ENCODE measurements at regions not wholly inside any gene's neighbourhood (a gene's known extent, or its start where the extent isn't known, plus 50 kb on each side); places are given as distances from the start of the nearest gene placed in this dataset.

- TF ChIP-seq, protein P1, sequence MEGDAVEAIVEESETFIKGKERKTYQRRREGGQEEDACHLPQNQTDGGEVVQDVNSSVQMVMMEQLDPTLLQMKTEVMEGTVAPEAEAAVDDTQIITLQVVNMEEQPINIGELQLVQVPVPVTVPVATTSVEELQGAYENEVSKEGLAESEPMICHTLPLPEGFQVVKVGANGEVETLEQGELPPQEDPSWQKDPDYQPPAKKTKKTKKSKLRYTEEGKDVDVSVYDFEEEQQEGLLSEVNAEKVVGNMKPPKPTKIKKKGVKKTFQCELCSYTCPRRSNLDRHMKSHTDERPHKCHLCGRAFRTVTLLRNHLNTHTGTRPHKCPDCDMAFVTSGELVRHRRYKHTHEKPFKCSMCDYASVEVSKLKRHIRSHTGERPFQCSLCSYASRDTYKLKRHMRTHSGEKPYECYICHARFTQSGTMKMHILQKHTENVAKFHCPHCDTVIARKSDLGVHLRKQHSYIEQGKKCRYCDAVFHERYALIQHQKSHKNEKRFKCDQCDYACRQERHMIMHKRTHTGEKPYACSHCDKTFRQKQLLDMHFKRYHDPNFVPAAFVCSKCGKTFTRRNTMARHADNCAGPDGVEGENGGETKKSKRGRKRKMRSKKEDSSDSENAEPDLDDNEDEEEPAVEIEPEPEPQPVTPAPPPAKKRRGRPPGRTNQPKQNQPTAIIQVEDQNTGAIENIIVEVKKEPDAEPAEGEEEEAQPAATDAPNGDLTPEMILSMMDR (IDR thresholded peaks at IDR 0.05): no peak
- no peak for TF ChIP-seq POLR2A (IDR thresholded peaks at IDR 0.05)
Measured at GRCh38 chr14:58966997-58967396, 221.5 kb upstream of the DAAM1 start.
